HL-60 (cell line): ENCODE measurements at regions not wholly inside any gene's neighbourhood (a gene's known extent, or its start where the extent isn't known, plus 50 kb on each side); places are given as distances from the start of the nearest gene placed in this dataset.

Experiments used
- CTCF ChIP-seq: IDR thresholded peaks from one replicate; pipeline ENCODE4 v1.5.1; 2011; ENCODE audit warnings: low read length, control low read depth, inconsistent platforms; ENCODE audit not compliant: insufficient read depth
- GABPA ChIP-seq: IDR thresholded peaks from 2 replicates; pipeline ENCODE4 v1.6.1; 2012; ENCODE audit warnings: low read depth
- POLR2AphosphoS5 ChIP-seq: IDR thresholded peaks from 2 replicates; pipeline ENCODE4 v1.6.1; 2012; ENCODE audit warnings: low read depth
- REST ChIP-seq: IDR thresholded peaks from 2 replicates; pipeline ENCODE4 v1.6.1; 2012; ENCODE audit warnings: low read depth; ENCODE audit not compliant: insufficient replicate concordance

- TF ChIP-seq CTCF (no peak), POLR2AphosphoS5 (no peak), GABPA (no peak), REST (no peak)
These were observed 883.3 kb upstream of the CNTN5 start for GRCh38 chr11:98137437-98137836.
